Sigmoid colon (tissue), 6 donors: ENCODE measurements at regions not wholly inside any gene's neighbourhood (a gene's known extent, or its start where the extent isn't known, plus 50 kb on each side); places are given as distances from the start of the nearest gene placed in this dataset.
"Not testable (repeated sequence)": the region's sequence is repeated elsewhere in the genome, so short reads cannot be mapped to it uniquely, and the experiment has no call there.

Experiments
- DNase-seq: peaks from one replicate; pipeline ENCODE4 v3.0.0-alpha.2; 2019
- H3K27ac ChIP-seq, 4 donors: fragments of 200-600 bp; sonication (generic); one replicate each; pipeline ENCODE4 v1.5.1; 2016 to 2019; ENCODE audit warnings: mild to moderate bottlenecking in 1 of 4
- H3K27me3 ChIP-seq, 3 donors: fragments of 200-600 bp; sonication (generic); one replicate each; pipeline ENCODE4 v1.5.1; 2019; ENCODE audit warnings: mild to moderate bottlenecking in 1 of 3
- H3K36me3 ChIP-seq, 4 donors: fragments of 200-600 bp; sonication (generic); one replicate each; pipeline ENCODE4 v1.5.1; 2016 to 2019
- H3K4me1 ChIP-seq, 4 donors: fragments of 200-600 bp; sonication (generic); one replicate each; pipeline ENCODE4 v1.5.1; 2017 to 2019
- H3K4me3 ChIP-seq, 4 donors: fragments of 200-600 bp; sonication (generic); one replicate each; pipeline ENCODE4 v1.5.1; 2017 to 2019; ENCODE audit warnings: mild to moderate bottlenecking in 2 of 4, moderate library complexity in 1 of 4
- H3K9me3 ChIP-seq, 4 donors: fragments of 200-600 bp in 3 of 4; sonication (generic) in 3 of 4; one replicate each; pipeline versions ENCODE4 v1.5.1 to v1.6.1; 2013 to 2019
- CTCF ChIP-seq, 4 experiments: fragments of 450-650 bp in 3 of 4; fragments of 200-600 bp in 1 of 4; IDR thresholded peaks; one replicate each; pipeline ENCODE4 v1.5.1; 2016 to 2019; ENCODE audit warnings: antibody characterized with exemption in 4 of 4, mild to moderate bottlenecking in 3 of 4, moderate library complexity in 2 of 4
- EP300 ChIP-seq, 4 donors: sonication (generic); formaldehyde crosslinking; IDR thresholded peaks; one replicate each; pipeline ENCODE4 v1.6.1; 2017; ENCODE audit warnings: antibody characterized with exemption in 4 of 4
- POLR2A ChIP-seq, 2 donors: fragments of 450-650 bp; IDR thresholded peaks; one replicate each; pipeline ENCODE4 v1.6.1; 2016; ENCODE audit warnings: antibody characterized with exemption in 2 of 2, mild to moderate bottlenecking in 2 of 2, moderate library complexity in 2 of 2
- POLR2AphosphoS5 ChIP-seq, 4 donors: sonication (generic); formaldehyde crosslinking; IDR thresholded peaks; one replicate each; pipeline ENCODE4 v1.6.1; 2017; ENCODE audit warnings: antibody characterized with exemption in 4 of 4
- WGBS, 2 donors: extraction: QIAGEN DNeasy Blood & Tissue Kit; methylation state at CpG; one replicate each; pipeline ENCODE4 v1.1.7; 2013; 5-methylcytosine and 5-hydroxymethylcytosine counted together
- intact Hi-C: fragments of 100-400 bp; cut with DNase I; formaldehyde crosslinking; loops from one replicate; pipeline ENCODE4 v1.15.1; 2023
- donor health status: healthy with polysubstance abuse.
- donor health status: healthy.

GRCh38 chr7:115561335-115562110, 469.0 kb downstream of the TFEC start:
- H3K4me1 ChIP-seq, result no peaks in the 10 kb centered on the region
- 84 to 87% methylated on average over 9 of the region's 9 CpGs for WGBS, 2 donors
- no peak overlapping the region for H3K27ac ChIP-seq
- DNase-seq, result no peak
- H3K36me3 ChIP-seq, result no peaks in the 10 kb centered on the region
- intact Hi-C loops, result no loop called here
- no peaks in the 10 kb centered on the region for H3K9me3 ChIP-seq
- no peaks in the 10 kb centered on the region for H3K27me3 ChIP-seq
- H3K4me3 ChIP-seq, result no peak overlapping the region
- no peak for TF ChIP-seq EP300 (IDR thresholded peaks at IDR 0.05)
- TF ChIP-seq POLR2AphosphoS5 (IDR thresholded peaks at IDR 0.05), result no peak
- TF ChIP-seq CTCF (IDR thresholded peaks at IDR 0.05), result no peak
- TF ChIP-seq POLR2A (IDR thresholded peaks at IDR 0.05), result no peak

- Histone ChIP-seq H3K27ac (no peak overlapping the region), H3K36me3 (no peaks in the 10 kb centered on the region), H3K4me1 (no peaks in the 10 kb centered on the region), H3K27me3 (no peaks in the 10 kb centered on the region), H3K9me3 (no peaks in the 10 kb centered on the region), H3K4me3 (no peak overlapping the region)
- WGBS, 2 donors, result 84 to 87% methylated on average over 1 of the region's 1 CpG
- intact Hi-C loops, result no loop called here
- no peak for TF ChIP-seq POLR2A (IDR thresholded peaks at IDR 0.05)
- no peak for TF ChIP-seq EP300 (IDR thresholded peaks at IDR 0.05)
- TF ChIP-seq CTCF (IDR thresholded peaks at IDR 0.05), result no peak
- no peak for TF ChIP-seq POLR2AphosphoS5 (IDR thresholded peaks at IDR 0.05)
- DNase-seq, result no peak
Observed at GRCh38 chr7:115559877-115560276, 470.7 kb downstream of the TFEC start.

DNA sequence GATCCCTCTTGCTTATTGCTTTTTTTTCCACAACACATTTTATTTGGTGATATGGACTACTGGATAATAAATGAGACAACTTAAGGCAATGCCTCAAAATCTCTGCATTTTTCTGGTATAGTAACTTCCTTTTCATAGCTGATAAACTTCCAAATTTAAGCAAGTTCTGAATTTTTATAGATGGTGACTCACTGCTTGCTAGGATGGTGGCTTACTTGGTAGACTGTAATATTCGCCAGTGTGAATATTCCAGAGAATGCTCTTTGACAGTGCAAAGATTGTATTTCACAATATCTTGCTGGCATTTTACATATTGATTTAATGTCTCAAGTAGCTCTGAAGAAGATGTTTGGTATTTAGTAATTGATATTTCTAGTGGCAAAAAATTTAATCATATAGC, 472.4 kb downstream of the TFEC start:
- Histone ChIP-seq H3K36me3 (no peaks in the 10 kb centered on the region), H3K4me3 (no peak overlapping the region), H3K27ac (no peak overlapping the region), H3K4me1 (no peaks in the 10 kb centered on the region), H3K27me3 (no peaks in the 10 kb centered on the region), H3K9me3 (no peaks in the 10 kb centered on the region)
- DNase-seq, result no peak
- 81 to 97% methylated on average over 1 of the region's 1 CpG for WGBS, 2 donors
- intact Hi-C loops, result no loop called here
- no peak for TF ChIP-seq EP300 (IDR thresholded peaks at IDR 0.05)
- no peak for TF ChIP-seq CTCF (IDR thresholded peaks at IDR 0.05)
- no peak for TF ChIP-seq POLR2A (IDR thresholded peaks at IDR 0.05)
- no peak for TF ChIP-seq POLR2AphosphoS5 (IDR thresholded peaks at IDR 0.05)

- H3K27me3 ChIP-seq, H3K4me3 ChIP-seq, intact Hi-C loops, H3K9me3 ChIP-seq, DNase-seq, H3K4me1 ChIP-seq, H3K27ac ChIP-seq, H3K36me3 ChIP-seq: not testable (repeated sequence)
- WGBS, 2 donors, result 89 to 92% methylated on average over 2 of the region's 2 CpGs
Observed at GRCh38 chr7:115557296-115557695, 473.3 kb downstream of the TFEC start.

GRCh38 chr7:115552766-115553165, 477.8 kb downstream of the TFEC start:
- TF ChIP-seq CTCF (IDR thresholded peaks at IDR 0.05) (no peak), EP300 (IDR thresholded peaks at IDR 0.05) (no peak), POLR2A (IDR thresholded peaks at IDR 0.05) (no peak), POLR2AphosphoS5 (IDR thresholded peaks at IDR 0.05) (no peak)
- DNase-seq, result no peak
- Histone ChIP-seq H3K4me3 (no peak overlapping the region), H3K27ac (no peak overlapping the region), H3K27me3 (no peaks in the 10 kb centered on the region), H3K9me3 (no peaks in the 10 kb centered on the region), H3K36me3 (no peaks in the 10 kb centered on the region), H3K4me1 (no peaks in the 10 kb centered on the region)
- 83% methylated on average over 4 of the region's 4 CpGs for WGBS, 2 donors
- intact Hi-C loops, result no loop called here
